HepG2 (cell line): ENCODE measurements at regions not wholly inside any gene's neighbourhood (a gene's known extent, or its start where the extent isn't known, plus 50 kb on each side); places are given as distances from the start of the nearest gene placed in this dataset.

Experiments
- ATAC-seq: fragments of 200-7000 bp; cut with Tn5 transposase; 3 replicates; pipeline ENCODE4 v1.9.1; 2020; ENCODE audit warnings: mild to moderate bottlenecking, moderate library complexity
- BruUV-seq: library from RNA; stranded (reverse); fragments of 400-500 nt; replicated peaks from 2 replicates; lab custom pipeline; 2021; lab: Mats Ljungman, UMichigan
- CTCF ChIA-PET: fragments of 300-600 bp; formaldehyde crosslinking; extraction: SDS; loops from one replicate; lab custom pipeline; 2021; ENCODE audit warnings: low total read pairs, inconsistent platforms, low intra/inter-chr PET ratio; lab: Yijun Ruan, JAX
- POLR2A ChIA-PET: fragments of 350-600 bp; sonication (Branson Sonifier 250); formaldehyde crosslinking; loops from one replicate; lab custom pipeline; 2020; ENCODE audit warnings: antibody characterized with exemption, inconsistent platforms; lab: Yijun Ruan, JAX
- DNase-seq: peaks from one replicate; pipeline ENCODE4 v3.0.0-alpha.2; 2015; ENCODE audit warnings: low spot score
- FAIRE-seq: peaks from 3 replicates; lab custom pipeline; 2011; peaks lifted over from hg19 to GRCh38; lab: Jason Lieb, UNC
- H2AFZ ChIP-seq: one replicate; pipeline ENCODE4 v1.6.1; 2011; ENCODE audit warnings: low read length, inconsistent platforms
- H3K27ac ChIP-seq: fragments of 300-600 bp; 3 replicates; pipeline ENCODE4 v1.8.0; 2011; ENCODE audit warnings: mixed run types, mild to moderate bottlenecking, mixed read lengths, low read length, inconsistent platforms; ENCODE audit not compliant: insufficient read depth; ENCODE audit errors: extremely low read length
- H3K27me3 ChIP-seq, 2 experiments: fragments of 200-600 bp in 1 of 2; 2 replicates in 1 of 2; 3 replicates in 1 of 2; pipeline versions ENCODE4 v1.6.0 to v1.8.0; 2011; ENCODE audit warnings: low read length in 2 of 2, mild to moderate bottlenecking in 2 of 2, moderate library complexity in 2 of 2, inconsistent platforms in 1 of 2; ENCODE audit not compliant: insufficient read depth in 2 of 2, control insufficient read depth in 1 of 2
- H3K36me3 ChIP-seq, 2 experiments: fragments of 200-600 bp in 1 of 2; replicated peaks in 1 of 2; 2 replicates in 1 of 2; 3 replicates in 1 of 2; pipeline versions ENCODE4 v1.5.1 to v1.8.0; 2011; ENCODE audit warnings: low read length in 2 of 2, inconsistent platforms in 1 of 2; ENCODE audit not compliant: insufficient read depth in 2 of 2, control insufficient read depth in 1 of 2
- H3K4me1 ChIP-seq: 2 replicates; pipeline ENCODE4 v1.5.1; 2012; ENCODE audit warnings: low read length, inconsistent platforms; ENCODE audit not compliant: insufficient read depth
- H3K4me2 ChIP-seq: 2 replicates; pipeline ENCODE4 v1.6.0; 2011; ENCODE audit warnings: low read depth, low read length, inconsistent platforms
- H3K4me3 ChIP-seq, 3 experiments: fragments of 200-600 bp in 1 of 3; sonication (generic), shearing (Covaris generic) in 1 of 3; replicated peaks in 1 of 3; 2 replicates each; pipeline ENCODE4 v1.5.1; 2011 to 2016; ENCODE audit warnings: low read length in 3 of 3, inconsistent platforms in 2 of 3, low read depth in 2 of 3, mild to moderate bottlenecking in 2 of 3, control low read depth in 1 of 3, mixed read lengths in 1 of 3; ENCODE audit not compliant: insufficient read depth in 1 of 3
- H3K79me2 ChIP-seq: one replicate; pipeline ENCODE4 v1.6.1; 2011; ENCODE audit warnings: low read length, inconsistent platforms; ENCODE audit not compliant: insufficient read depth
- H3K9ac ChIP-seq: 2 replicates; pipeline ENCODE4 v1.6.0; 2011; ENCODE audit warnings: mild to moderate bottlenecking, low read depth, low read length, inconsistent platforms; ENCODE audit not compliant: insufficient read depth
- H3K9me3 ChIP-seq: 2 replicates; pipeline ENCODE4 v1.5.1; 2012; ENCODE audit warnings: mild to moderate bottlenecking, low read length
- H4K20me1 ChIP-seq: 2 replicates; pipeline ENCODE4 v1.6.0; 2011; ENCODE audit warnings: inconsistent platforms, mild to moderate bottlenecking, low read length, moderate library complexity; ENCODE audit not compliant: insufficient read depth
- AKNA ChIP-seq: sonication (generic); formaldehyde crosslinking; IDR thresholded peaks from 2 replicates; pipeline ENCODE4 v1.4.0; 2020; ENCODE audit warnings: missing genetic modification reagents, borderline replicate concordance
- PRDM10 ChIP-seq: sonication (generic); formaldehyde crosslinking; IDR thresholded peaks from 2 replicates; pipeline ENCODE4 v1.4.0; 2020; ENCODE audit warnings: low read depth, missing genetic modification reagents
- TAF15 ChIP-seq: fragments of 200-400 bp; formaldehyde crosslinking; IDR thresholded peaks from one replicate; pipeline ENCODE4 v1.6.1; 2018; ENCODE audit warnings: mild to moderate bottlenecking, low read depth, low read length; ENCODE audit not compliant: poor library complexity, severe bottlenecking
- ZFP41 ChIP-seq: sonication (generic); formaldehyde crosslinking; IDR thresholded peaks from 2 replicates; pipeline ENCODE4 v1.4.0; 2020; ENCODE audit warnings: mild to moderate bottlenecking, missing genetic modification reagents, borderline replicate concordance
- ZNF543 ChIP-seq: sonication (generic); formaldehyde crosslinking; IDR thresholded peaks from 2 replicates; pipeline ENCODE4 v1.4.0; 2020; ENCODE audit warnings: mild to moderate bottlenecking, missing genetic modification reagents
- ZNF549 ChIP-seq: sonication (generic); formaldehyde crosslinking; IDR thresholded peaks from 2 replicates; pipeline ENCODE4 v1.5.0; 2020; ENCODE audit warnings: missing genetic modification reagents
- ZNF772 ChIP-seq: sonication (generic); formaldehyde crosslinking; IDR thresholded peaks from 2 replicates; pipeline ENCODE4 v1.5.0; 2020; ENCODE audit warnings: mild to moderate bottlenecking, missing genetic modification reagents
- WGBS: methylation state at CpG from one replicate; pipeline ENCODE4 v1.1.6; 2017; ENCODE audit warnings: low lambda C conversion rate; 5-methylcytosine and 5-hydroxymethylcytosine counted together
- in situ Hi-C: cut with HindIII; loops from 2 replicates; pipeline ENCODE4 v1.10.0; 2017; ENCODE audit warnings: low pct_unique_long_range_greater_than_20kb; ENCODE audit not compliant: extremely low pct_ligation_motif_present
- intact Hi-C: fragments of 100-400 bp; cut with micrococcal nuclease; formaldehyde crosslinking; loops from one replicate; pipeline ENCODE4 v1.10.0; 2022; ENCODE audit not compliant: unreplicated experiment

DNA sequence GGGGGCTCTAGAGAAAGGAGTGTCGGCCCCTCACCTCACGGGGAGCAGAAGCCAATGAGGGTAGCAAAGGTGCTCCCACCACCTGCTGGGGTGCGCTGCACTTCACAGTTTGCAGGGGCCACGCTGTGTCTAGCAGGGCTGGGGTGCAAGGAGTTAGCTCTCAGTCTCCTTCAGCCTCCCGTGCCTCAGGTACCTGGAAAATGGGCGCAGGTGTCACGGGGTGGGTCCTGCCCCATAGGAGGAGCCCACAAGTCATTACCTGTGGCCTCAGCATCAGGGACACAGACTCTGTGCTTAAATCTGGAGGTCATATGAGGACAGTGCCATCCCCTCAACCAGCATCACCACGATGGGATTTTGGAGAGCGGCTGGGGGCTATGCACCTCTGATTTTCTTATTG, 326.7 kb downstream of the ADGRD1 start:
- FAIRE-seq (no peak), ATAC-seq (no peak)
- in situ Hi-C loops: no loop called here
- BruUV-seq: no TSS peak
- H3K36me3 ChIP-seq: no peaks in the 10 kb centered on the region
- H3K27me3 ChIP-seq: peaks cover 7 to 30% of the 10 kb centered on the region in 2 experiments; a peak in 4 of 5 replicates
- WGBS: 60% methylated on average over 2 of the region's 9 CpGs
- no peaks in the 10 kb centered on the region for H4K20me1 ChIP-seq
- no peak overlapping the region for H3K27ac ChIP-seq
- H3K79me2 ChIP-seq: no peaks in the 10 kb centered on the region
- TF ChIP-seq PRDM10 (CRISPR knock-in tag) (no peak), ZNF549 (CRISPR knock-in tag) (no peak), TAF15 (no peak)
- TF ChIP-seq, all 625 proteins: peak for 0
- ChIA-PET CTCF (no interaction called here), POLR2A (no interaction called here)
- H3K9ac ChIP-seq: no peak overlapping the region
- H3K9me3 ChIP-seq: no peaks in the 10 kb centered on the region
- no peak overlapping the region for H3K4me3 ChIP-seq
- H3K4me1 ChIP-seq: no peaks in the 10 kb centered on the region
- intact Hi-C loops: no loop called here
- no peak overlapping the region for H2AFZ ChIP-seq
- no peak for DNase-seq
- H3K4me2 ChIP-seq: no peak overlapping the region

DNA sequence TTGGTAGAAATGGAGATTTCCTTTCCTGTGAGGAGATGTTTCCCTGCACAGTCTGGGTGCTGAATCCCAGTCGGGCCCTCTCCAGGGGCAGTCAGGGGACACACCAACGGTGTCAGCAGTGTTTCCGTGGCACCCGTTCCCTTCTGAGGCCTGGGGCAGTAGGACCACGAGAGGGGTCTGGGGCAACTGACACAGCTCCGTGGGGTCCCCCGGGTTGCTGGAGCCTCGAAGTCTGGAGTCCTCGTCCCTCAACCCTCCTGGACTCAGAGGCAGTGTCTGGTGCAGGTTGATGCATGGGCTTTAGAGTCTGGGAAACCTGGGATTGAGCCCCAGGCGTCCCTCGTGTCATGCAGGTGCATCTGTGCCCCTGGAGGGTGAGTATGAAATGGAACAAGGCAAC, 327.3 kb downstream of the ADGRD1 start:
- FAIRE-seq (no peak), DNase-seq (no peak), ATAC-seq (no peak)
- Histone ChIP-seq H4K20me1 (no peaks in the 10 kb centered on the region), H3K4me2 (no peak overlapping the region), H3K9me3 (no peaks in the 10 kb centered on the region), H3K27ac (no peak overlapping the region), H3K4me1 (no peaks in the 10 kb centered on the region), H3K9ac (no peak overlapping the region), H3K79me2 (no peaks in the 10 kb centered on the region), H2AFZ (no peak overlapping the region), H3K4me3 (no peak overlapping the region), H3K27me3 (peaks cover 5 to 25% of the 10 kb centered on the region in 2 experiments; a peak in 4 of 5 replicates), H3K36me3 (no peaks in the 10 kb centered on the region)
- CTCF ChIA-PET: no interaction called here
- no TSS peak for BruUV-seq
- POLR2A ChIA-PET: no interaction called here
- WGBS: 12% methylated on average over 4 of the region's 11 CpGs
- in situ Hi-C loops (no loop called here), intact Hi-C loops (no loop called here)
- TF ChIP-seq ZNF543 (CRISPR knock-in tag): no peak
- TF ChIP-seq AKNA (CRISPR knock-in tag): no peak
- TF ChIP-seq ZNF772: no peak
- no peak for TF ChIP-seq ZFP41 (CRISPR knock-in tag)
